GM12878 (cell line): ENCODE measurements at regions not wholly inside any gene's neighbourhood (a gene's known extent, or its start where the extent isn't known, plus 50 kb on each side); places are given as distances from the start of the nearest gene placed in this dataset.

Experiments used
- ATAC-seq: fragments of 200-7000 bp; cut with Tn5 transposase; 3 replicates; pipeline ENCODE4 v1.9.1; 2020; ENCODE audit warnings: mild to moderate bottlenecking, moderate library complexity
- BruUV-seq: library from RNA; stranded (reverse); fragments of 400-500 nt; replicated peaks from 2 replicates; lab custom pipeline; 2021; lab: Mats Ljungman, UMichigan
- CTCF ChIA-PET: fragments of 300-600 bp; sonication (Branson Sonifier 250); formaldehyde crosslinking; extraction: SDS; loops from one replicate; lab custom pipeline; 2021; ENCODE audit warnings: inconsistent platforms; lab: Yijun Ruan, JAX
- POLR2A ChIA-PET: fragments of 350-600 bp; formaldehyde crosslinking; extraction: SDS; loops from one replicate; lab custom pipeline; 2021; ENCODE audit warnings: inconsistent platforms; lab: Charles Lee
- RAD21 ChIA-PET: fragments of 300-600 bp; sonication (Branson Sonifier 250); formaldehyde crosslinking; loops from one replicate; lab custom pipeline; 2023; ENCODE audit warnings: antibody characterized with exemption; ENCODE audit not compliant: unreplicated experiment; lab: Charles Lee
- SMC1A ChIA-PET: fragments of 300-600 bp; sonication (Branson Sonifier 250); formaldehyde crosslinking; loops from one replicate; lab custom pipeline; 2023; ENCODE audit not compliant: unreplicated experiment, uncharacterized antibody; lab: Charles Lee
- DNase-seq: peaks from one replicate; pipeline ENCODE4 v3.0.0-alpha.2; 2011; ENCODE audit warnings: low read depth, low spot score
- FAIRE-seq: peaks from 3 replicates; lab custom pipeline; 2011; peaks lifted over from hg19 to GRCh38; lab: Jason Lieb, UNC
- H2AFZ ChIP-seq: 2 replicates; pipeline ENCODE4 v1.6.0; 2011; ENCODE audit warnings: low read depth, low read length, control low read depth; ENCODE audit not compliant: control insufficient read depth
- H3K27ac ChIP-seq: 2 replicates; pipeline ENCODE4 v1.5.1; 2011; ENCODE audit warnings: control low read depth; ENCODE audit not compliant: control insufficient read depth, insufficient read depth
- H3K27me3 ChIP-seq, 2 experiments: replicated peaks in 1 of 2; 2 replicates each; pipeline versions ENCODE4 v1.6.0 to v1.6.1; 2011; ENCODE audit warnings: low read length in 1 of 2; ENCODE audit not compliant: control insufficient read depth in 2 of 2, insufficient read depth in 2 of 2
- H3K36me3 ChIP-seq, 2 experiments: 2 replicates each; pipeline ENCODE4 v1.5.1; 2011; ENCODE audit warnings: low read length in 1 of 2; ENCODE audit not compliant: control insufficient read depth in 2 of 2, insufficient read depth in 2 of 2
- H3K4me1 ChIP-seq: 2 replicates; pipeline ENCODE4 v1.6.1; 2011; ENCODE audit warnings: mild to moderate bottlenecking, low read length, moderate library complexity, mixed read lengths; ENCODE audit not compliant: control insufficient read depth, insufficient read depth
- H3K4me2 ChIP-seq: 2 replicates; pipeline ENCODE4 v1.6.0; 2011; ENCODE audit warnings: control low read depth; ENCODE audit not compliant: control insufficient read depth, insufficient read depth
- H3K4me3 ChIP-seq: fragments of 200-600 bp; sonication (generic); 2 replicates; pipeline ENCODE4 v1.5.1; 2016
- H3K79me2 ChIP-seq: 2 replicates; pipeline ENCODE4 v1.6.0; 2011; ENCODE audit warnings: low read length; ENCODE audit not compliant: control insufficient read depth, insufficient read depth
- H3K9ac ChIP-seq: 2 replicates; pipeline ENCODE4 v1.8.0; 2011; ENCODE audit warnings: low read length, control low read depth, mixed read lengths; ENCODE audit not compliant: control insufficient read depth, insufficient read depth
- H3K9me3 ChIP-seq: replicated peaks from 3 replicates; pipeline ENCODE4 v1.5.1; 2011; ENCODE audit warnings: mild to moderate bottlenecking, low read length; ENCODE audit not compliant: control insufficient read depth, insufficient read depth
- H4K20me1 ChIP-seq: 2 replicates; pipeline ENCODE4 v1.6.0; 2011; ENCODE audit not compliant: control insufficient read depth, insufficient read depth
- EED ChIP-seq: sonication (generic); IDR thresholded peaks from 2 replicates; pipeline ENCODE4 v1.6.1; 2016; ENCODE audit warnings: antibody characterized with exemption, low read depth
- EGR1 ChIP-seq, 2 experiments: IDR thresholded peaks; 1 replicate in 1 of 2; 2 replicates in 1 of 2; pipeline ENCODE4 v1.6.1; 2011 to 2012; ENCODE audit warnings: low read depth in 2 of 2, low read length in 2 of 2, borderline replicate concordance in 1 of 2, mild to moderate bottlenecking in 1 of 2, moderate library complexity in 1 of 2
- MTA3 ChIP-seq: IDR thresholded peaks from 2 replicates; pipeline ENCODE4 v1.6.1; 2012; ENCODE audit warnings: low read length, inconsistent platforms, borderline replicate concordance
- NFIC ChIP-seq: IDR thresholded peaks from 2 replicates; pipeline ENCODE4 v1.6.1; 2012; ENCODE audit warnings: low read depth, mild to moderate bottlenecking, inconsistent platforms, low read length, moderate library complexity
- SPI1 ChIP-seq: IDR thresholded peaks from 2 replicates; pipeline ENCODE4 v1.6.1; 2011; ENCODE audit warnings: low read depth, mild to moderate bottlenecking, low read length, moderate library complexity, borderline replicate concordance; ENCODE audit not compliant: insufficient read depth
- SUPT20H ChIP-seq: IDR thresholded peaks from 2 replicates; pipeline ENCODE4 v1.6.1; 2011; ENCODE audit warnings: low read depth, mild to moderate bottlenecking, low read length, moderate library complexity, borderline replicate concordance; ENCODE audit not compliant: control insufficient read depth
- TCF12 ChIP-seq: IDR thresholded peaks from 2 replicates; pipeline ENCODE4 v1.6.1; 2011; ENCODE audit warnings: low read depth, mild to moderate bottlenecking, low read length
- YBX1 ChIP-seq: fragments of 450-650 bp; IDR thresholded peaks from 2 replicates; pipeline ENCODE4 v1.6.1; 2016; ENCODE audit warnings: antibody characterized with exemption
- ZBED1 ChIP-seq: IDR thresholded peaks from 2 replicates; pipeline ENCODE4 v1.6.1; 2016; ENCODE audit warnings: borderline replicate concordance
- WGBS: methylation state at CpG from one replicate; pipeline ENCODE4 v1.1.6; 2016; ENCODE audit warnings: low lambda C conversion rate; ENCODE audit not compliant: insufficient replicate concordance, insufficient coverage; ENCODE audit errors: missing lambda C conversion rate; 5-methylcytosine and 5-hydroxymethylcytosine counted together
- in situ Hi-C: fragments of 300-500 bp; cut with MboI; formaldehyde crosslinking; loops from 9 replicates; pipeline ENCODE4 v1.14.3; 2018; ENCODE audit warnings: mixed read lengths
- intact Hi-C: fragments of 100-400 bp; cut with micrococcal nuclease; formaldehyde crosslinking; loops from one replicate; pipeline ENCODE4 v1.14.2; 2022; ENCODE audit not compliant: unreplicated experiment
- TF ChIP-seq, protein P1 (sequence below): fragments of 450-650 bp; IDR thresholded peaks from 2 replicates; pipeline ENCODE4 v1.6.1; 2017; ENCODE audit warnings: mild to moderate bottlenecking, low read depth, inconsistent platforms; ENCODE audit not compliant: poor library complexity, severe bottlenecking
- TF ChIP-seq, protein P2 (sequence below): IDR thresholded peaks from 2 replicates; pipeline ENCODE4 v1.6.1; 2012; ENCODE audit warnings: low read length, inconsistent platforms
- TF ChIP-seq, protein P3 (sequence below): IDR thresholded peaks from 2 replicates; pipeline ENCODE4 v1.6.1; 2011; ENCODE audit warnings: low read depth, mild to moderate bottlenecking, low read length, moderate library complexity, borderline replicate concordance; ENCODE audit errors: extremely low read depth
- TF ChIP-seq, protein P4 (sequence below): fragments of 450-650 bp; IDR thresholded peaks from 2 replicates; pipeline ENCODE4 v1.6.1; 2017; ENCODE audit warnings: borderline replicate concordance
- TF ChIP-seq, protein P5 (sequence below): fragments of 450-650 bp; IDR thresholded peaks from 2 replicates; pipeline ENCODE4 v1.6.1; 2016; ENCODE audit warnings: mild to moderate bottlenecking
- TF ChIP-seq, protein P6 (sequence below): fragments of 450-650 bp; IDR thresholded peaks from 2 replicates; pipeline ENCODE4 v1.6.1; 2016; ENCODE audit warnings: mild to moderate bottlenecking

DNA sequence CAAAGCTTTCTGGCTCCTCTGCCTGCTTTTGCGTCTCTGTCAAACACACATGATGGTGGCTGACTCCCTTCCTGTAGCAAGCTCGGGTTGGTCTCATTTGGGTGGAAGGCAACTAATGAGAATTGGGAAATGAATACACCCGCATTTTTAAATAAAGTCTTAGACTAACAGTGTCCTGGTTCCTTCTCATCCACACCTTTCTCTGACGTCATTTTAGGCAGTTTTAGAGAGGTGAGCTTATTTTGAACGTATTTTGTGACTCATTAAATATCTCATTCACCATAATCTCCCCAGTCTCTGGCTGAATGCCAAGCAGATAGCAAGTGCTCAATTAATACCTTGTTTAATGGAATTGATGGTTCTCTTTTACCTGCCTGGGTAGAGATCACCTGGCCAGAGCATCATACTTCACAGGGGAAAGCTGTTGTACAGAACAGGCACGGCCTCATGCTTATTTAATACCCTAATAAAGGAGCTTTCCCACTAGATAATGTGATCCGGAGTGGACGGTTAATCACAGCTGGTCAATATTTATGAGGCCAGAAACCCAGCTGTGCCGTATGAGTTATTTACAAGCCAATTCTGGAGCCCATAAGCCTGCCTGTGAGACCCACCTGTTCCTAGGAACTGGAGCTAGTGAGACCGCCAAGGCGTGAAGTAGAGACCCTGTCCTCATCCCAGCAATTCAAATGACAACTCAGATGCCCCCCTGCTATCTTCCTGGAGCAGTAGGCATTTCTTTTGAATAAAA is 149.7 kb upstream of the PROK2 start:
- H3K9me3 ChIP-seq, result no peaks in the 10 kb centered on the region; the same call in 1 of the 3 replicates
- ChIA-PET POLR2A (no interaction called here), RAD21 (interaction anchor here (0.7 kb wide), 1 partner anchor 888 kb away, joined by 3 read pairs; no protein-coding TSS in a partner anchor), SMC1A (interaction anchor here (0.6 to 1.7 kb wide), 5 partner anchors 29 to 701 kb away, joined by 3 to 4 read pairs (median 3); no protein-coding TSS in a partner anchor), CTCF (interaction anchor here (1.1 to 1.3 kb wide), 2 partner anchors 10 to 59 kb away, joined by 3 to 4 read pairs; no protein-coding TSS in a partner anchor)
- H3K27ac ChIP-seq, result no peak overlapping the region
- intact Hi-C loops (no loop called here), in situ Hi-C loops (no loop called here)
- no TSS peak for BruUV-seq
- no peak overlapping the region for H3K9ac ChIP-seq
- no peak overlapping the region for H3K4me3 ChIP-seq
- H3K27me3 ChIP-seq, result no peaks in the 10 kb centered on the region
- no peaks in the 10 kb centered on the region for H4K20me1 ChIP-seq
- FAIRE-seq (no peak), ATAC-seq (no peak), DNase-seq (no peak)
- WGBS, result 60% methylated on average over 11 of the region's 11 CpGs
- no peak overlapping the region for H3K4me2 ChIP-seq
- peaks cover 8% of the 10 kb centered on the region for H3K4me1 ChIP-seq
- H2AFZ ChIP-seq, result no peak overlapping the region
- no peaks in the 10 kb centered on the region for H3K36me3 ChIP-seq
- H3K79me2 ChIP-seq, result no peaks in the 10 kb centered on the region
- TF ChIP-seq ZBED1 (no peak), YBX1 (no peak), TCF12 (no peak), MTA3 (no peak), SPI1 (no peak), EED (no peak), NFIC (no peak), EGR1 (IDR thresholded peaks at IDR 0.05; ENCODE audit: borderline replicate concordance in 1 of 2, low read depth in 2 of 2, low read length in 2 of 2) (no peak), SUPT20H (no peak)
- TF ChIP-seq, protein P1, sequence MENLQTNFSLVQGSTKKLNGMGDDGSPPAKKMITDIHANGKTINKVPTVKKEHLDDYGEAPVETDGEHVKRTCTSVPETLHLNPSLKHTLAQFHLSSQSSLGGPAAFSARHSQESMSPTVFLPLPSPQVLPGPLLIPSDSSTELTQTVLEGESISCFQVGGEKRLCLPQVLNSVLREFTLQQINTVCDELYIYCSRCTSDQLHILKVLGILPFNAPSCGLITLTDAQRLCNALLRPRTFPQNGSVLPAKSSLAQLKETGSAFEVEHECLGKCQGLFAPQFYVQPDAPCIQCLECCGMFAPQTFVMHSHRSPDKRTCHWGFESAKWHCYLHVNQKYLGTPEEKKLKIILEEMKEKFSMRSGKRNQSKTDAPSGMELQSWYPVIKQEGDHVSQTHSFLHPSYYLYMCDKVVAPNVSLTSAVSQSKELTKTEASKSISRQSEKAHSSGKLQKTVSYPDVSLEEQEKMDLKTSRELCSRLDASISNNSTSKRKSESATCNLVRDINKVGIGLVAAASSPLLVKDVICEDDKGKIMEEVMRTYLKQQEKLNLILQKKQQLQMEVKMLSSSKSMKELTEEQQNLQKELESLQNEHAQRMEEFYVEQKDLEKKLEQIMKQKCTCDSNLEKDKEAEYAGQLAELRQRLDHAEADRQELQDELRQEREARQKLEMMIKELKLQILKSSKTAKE, result no peak
- TF ChIP-seq, protein P2, sequence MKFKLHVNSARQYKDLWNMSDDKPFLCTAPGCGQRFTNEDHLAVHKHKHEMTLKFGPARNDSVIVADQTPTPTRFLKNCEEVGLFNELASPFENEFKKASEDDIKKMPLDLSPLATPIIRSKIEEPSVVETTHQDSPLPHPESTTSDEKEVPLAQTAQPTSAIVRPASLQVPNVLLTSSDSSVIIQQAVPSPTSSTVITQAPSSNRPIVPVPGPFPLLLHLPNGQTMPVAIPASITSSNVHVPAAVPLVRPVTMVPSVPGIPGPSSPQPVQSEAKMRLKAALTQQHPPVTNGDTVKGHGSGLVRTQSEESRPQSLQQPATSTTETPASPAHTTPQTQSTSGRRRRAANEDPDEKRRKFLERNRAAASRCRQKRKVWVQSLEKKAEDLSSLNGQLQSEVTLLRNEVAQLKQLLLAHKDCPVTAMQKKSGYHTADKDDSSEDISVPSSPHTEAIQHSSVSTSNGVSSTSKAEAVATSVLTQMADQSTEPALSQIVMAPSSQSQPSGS, result no peak
- TF ChIP-seq, protein P3, sequence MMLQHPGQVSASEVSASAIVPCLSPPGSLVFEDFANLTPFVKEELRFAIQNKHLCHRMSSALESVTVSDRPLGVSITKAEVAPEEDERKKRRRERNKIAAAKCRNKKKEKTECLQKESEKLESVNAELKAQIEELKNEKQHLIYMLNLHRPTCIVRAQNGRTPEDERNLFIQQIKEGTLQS, result no peak
- TF ChIP-seq, protein P4, sequence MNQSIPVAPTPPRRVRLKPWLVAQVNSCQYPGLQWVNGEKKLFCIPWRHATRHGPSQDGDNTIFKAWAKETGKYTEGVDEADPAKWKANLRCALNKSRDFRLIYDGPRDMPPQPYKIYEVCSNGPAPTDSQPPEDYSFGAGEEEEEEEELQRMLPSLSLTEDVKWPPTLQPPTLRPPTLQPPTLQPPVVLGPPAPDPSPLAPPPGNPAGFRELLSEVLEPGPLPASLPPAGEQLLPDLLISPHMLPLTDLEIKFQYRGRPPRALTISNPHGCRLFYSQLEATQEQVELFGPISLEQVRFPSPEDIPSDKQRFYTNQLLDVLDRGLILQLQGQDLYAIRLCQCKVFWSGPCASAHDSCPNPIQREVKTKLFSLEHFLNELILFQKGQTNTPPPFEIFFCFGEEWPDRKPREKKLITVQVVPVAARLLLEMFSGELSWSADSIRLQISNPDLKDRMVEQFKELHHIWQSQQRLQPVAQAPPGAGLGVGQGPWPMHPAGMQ, result no peak
- TF ChIP-seq, protein P5, sequence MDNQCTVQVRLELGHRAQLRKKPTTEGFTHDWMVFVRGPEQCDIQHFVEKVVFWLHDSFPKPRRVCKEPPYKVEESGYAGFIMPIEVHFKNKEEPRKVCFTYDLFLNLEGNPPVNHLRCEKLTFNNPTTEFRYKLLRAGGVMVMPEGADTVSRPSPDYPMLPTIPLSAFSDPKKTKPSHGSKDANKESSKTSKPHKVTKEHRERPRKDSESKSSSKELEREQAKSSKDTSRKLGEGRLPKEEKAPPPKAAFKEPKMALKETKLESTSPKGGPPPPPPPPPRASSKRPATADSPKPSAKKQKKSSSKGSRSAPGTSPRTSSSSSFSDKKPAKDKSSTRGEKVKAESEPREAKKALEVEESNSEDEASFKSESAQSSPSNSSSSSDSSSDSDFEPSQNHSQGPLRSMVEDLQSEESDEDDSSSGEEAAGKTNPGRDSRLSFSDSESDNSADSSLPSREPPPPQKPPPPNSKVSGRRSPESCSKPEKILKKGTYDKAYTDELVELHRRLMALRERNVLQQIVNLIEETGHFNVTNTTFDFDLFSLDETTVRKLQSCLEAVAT, result no peak
- TF ChIP-seq, protein P6, sequence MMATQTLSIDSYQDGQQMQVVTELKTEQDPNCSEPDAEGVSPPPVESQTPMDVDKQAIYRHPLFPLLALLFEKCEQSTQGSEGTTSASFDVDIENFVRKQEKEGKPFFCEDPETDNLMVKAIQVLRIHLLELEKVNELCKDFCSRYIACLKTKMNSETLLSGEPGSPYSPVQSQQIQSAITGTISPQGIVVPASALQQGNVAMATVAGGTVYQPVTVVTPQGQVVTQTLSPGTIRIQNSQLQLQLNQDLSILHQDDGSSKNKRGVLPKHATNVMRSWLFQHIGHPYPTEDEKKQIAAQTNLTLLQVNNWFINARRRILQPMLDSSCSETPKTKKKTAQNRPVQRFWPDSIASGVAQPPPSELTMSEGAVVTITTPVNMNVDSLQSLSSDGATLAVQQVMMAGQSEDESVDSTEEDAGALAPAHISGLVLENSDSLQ, result no peak
